Activated naive CD4-positive, alpha-beta T cell treated with anti-CD3 and anti-CD28 coated beads for 36 hours (primary cell): ENCODE measurements at regions not wholly inside any gene's neighbourhood (a gene's known extent, or its start where the extent isn't known, plus 50 kb on each side); places are given as distances from the start of the nearest gene placed in this dataset.

Source experiments
- CTCF ChIA-PET: fragments of 350-600 bp; sonication (Branson Sonifier 250); formaldehyde crosslinking; loops from one replicate; lab custom pipeline; 2021; ENCODE audit warnings: antibody characterized with exemption; lab: Charles Lee
- DNase-seq: peaks from one replicate; pipeline ENCODE4 v3.0.0-alpha.2; 2020
- H3K27ac Mint-ChIP-seq: one replicate; pipeline ENCODE4 v1.8.0; 2021; ENCODE audit warnings: mild to moderate bottlenecking, mixed read lengths
- H3K27me3 Mint-ChIP-seq: one replicate; pipeline ENCODE4 v1.8.0; 2021; ENCODE audit warnings: low read depth, mixed read lengths
- H3K36me3 Mint-ChIP-seq: one replicate; pipeline ENCODE4 v1.8.0; 2021; ENCODE audit warnings: low read depth, mixed read lengths
- H3K4me1 Mint-ChIP-seq: one replicate; pipeline ENCODE4 v1.8.0; 2021; ENCODE audit warnings: low read depth, mixed read lengths
- H3K4me3 Mint-ChIP-seq: one replicate; pipeline ENCODE4 v1.8.0; 2021; ENCODE audit warnings: mild to moderate bottlenecking, moderate library complexity, mixed read lengths
- H3K9me3 Mint-ChIP-seq: one replicate; pipeline ENCODE4 v1.8.0; 2021; ENCODE audit warnings: mixed read lengths
- intact Hi-C: fragments of 100-400 bp; cut with micrococcal nuclease; formaldehyde crosslinking; loops from one replicate; pipeline ENCODE4 v1.15.1; 2023

- Mint-ChIP-seq H3K4me1 (no peaks in the 10 kb centered on the region), H3K27me3 (peaks cover 2% of the 10 kb centered on the region), H3K4me3 (no peak overlapping the region), H3K36me3 (no peaks in the 10 kb centered on the region), H3K9me3 (no peaks in the 10 kb centered on the region), H3K27ac (no peak overlapping the region)
- CTCF ChIA-PET: no interaction called here
- intact Hi-C loops: no loop called here
- DNase-seq: no peak
These were observed 507.0 kb downstream of the SNAPC1 start for GRCh38 chr14:62269204-62269603.

GRCh38 chr14:62270236-62270635 is 508.0 kb downstream of the SNAPC1 start:
- peaks cover 2% of the 10 kb centered on the region for H3K27me3 Mint-ChIP-seq
- intact Hi-C loops: no loop called here
- CTCF ChIA-PET: no interaction called here
- H3K36me3 Mint-ChIP-seq: no peaks in the 10 kb centered on the region
- no peak for DNase-seq
- H3K9me3 Mint-ChIP-seq: no peaks in the 10 kb centered on the region
- H3K4me1 Mint-ChIP-seq: no peaks in the 10 kb centered on the region
- H3K4me3 Mint-ChIP-seq: no peak overlapping the region
- no peak overlapping the region for H3K27ac Mint-ChIP-seq

DNA sequence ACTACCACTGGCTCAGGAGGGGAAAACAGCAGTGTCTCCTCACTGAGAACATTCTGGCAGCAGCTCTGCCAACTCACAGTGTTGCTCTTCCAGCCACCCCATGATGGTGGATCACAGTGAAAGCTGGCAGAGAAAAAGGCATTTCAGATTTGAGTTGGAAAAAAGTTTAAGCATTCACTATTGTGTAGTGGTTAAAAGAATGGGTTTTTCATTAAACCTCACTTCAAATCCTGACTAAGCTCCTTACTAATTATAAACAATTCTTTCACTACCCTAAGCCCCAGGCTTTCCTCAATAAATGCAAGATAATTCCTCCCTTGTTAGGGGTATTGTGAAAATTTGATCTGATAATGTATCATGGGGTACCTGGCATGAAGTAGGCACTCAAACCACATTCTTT is 518.1 kb downstream of the SNAPC1 start:
- Mint-ChIP-seq H3K4me3 (no peak overlapping the region), H3K27ac (no peak overlapping the region), H3K27me3 (peaks cover 8% of the 10 kb centered on the region), H3K4me1 (no peaks in the 10 kb centered on the region), H3K36me3 (no peaks in the 10 kb centered on the region), H3K9me3 (no peaks in the 10 kb centered on the region)
- intact Hi-C loops: no loop called here
- no peak for DNase-seq
- CTCF ChIA-PET: no interaction called here

DNA sequence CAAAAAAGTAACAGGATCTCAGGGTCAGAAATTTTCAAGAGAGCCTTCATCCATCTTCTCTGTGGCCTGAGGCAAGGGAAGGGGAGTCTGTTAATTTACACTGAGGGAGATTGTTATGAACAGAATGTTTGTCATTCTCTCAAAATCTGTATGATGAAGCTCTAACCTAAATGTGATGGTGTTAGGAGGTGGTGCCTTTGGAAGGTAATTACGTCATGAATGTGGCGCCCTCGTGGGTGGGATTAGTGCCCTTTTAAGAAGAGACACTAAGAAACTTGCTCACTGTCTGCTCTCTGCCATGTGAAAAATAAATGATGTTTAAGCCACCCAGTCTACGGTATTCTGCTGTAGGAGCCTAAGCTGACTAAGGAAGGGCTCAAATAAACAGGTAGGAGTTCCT is 521.6 kb downstream of the SNAPC1 start:
- H3K36me3 Mint-ChIP-seq: no peaks in the 10 kb centered on the region
- intact Hi-C loops: no loop called here
- CTCF ChIA-PET: no interaction called here

GRCh38 chr14:62289471-62289870 is 527.3 kb downstream of the SNAPC1 start:
- intact Hi-C loops: no loop called here
- Mint-ChIP-seq H3K4me3 (no peak overlapping the region), H3K36me3 (no peaks in the 10 kb centered on the region), H3K9me3 (no peaks in the 10 kb centered on the region), H3K27ac (no peak overlapping the region), H3K27me3 (peaks cover 3% of the 10 kb centered on the region), H3K4me1 (no peaks in the 10 kb centered on the region)
- DNase-seq: no peak
- CTCF ChIA-PET: no interaction called here

More for the DNA sequence above, 521.6 kb downstream of the SNAPC1 start:
- Mint-ChIP-seq H3K27ac (no peak overlapping the region), H3K27me3 (peaks cover 5% of the 10 kb centered on the region), H3K4me3 (no peak overlapping the region), H3K4me1 (no peaks in the 10 kb centered on the region), H3K9me3 (no peaks in the 10 kb centered on the region)
- DNase-seq: no peak

- H3K9me3 Mint-ChIP-seq: peaks cover 3% of the 10 kb centered on the region
- intact Hi-C loops: no loop called here
- no peak for DNase-seq
- H3K4me3 Mint-ChIP-seq: no peak overlapping the region
- H3K36me3 Mint-ChIP-seq: no peaks in the 10 kb centered on the region
- no peak overlapping the region for H3K27ac Mint-ChIP-seq
- CTCF ChIA-PET: no interaction called here
- no peaks in the 10 kb centered on the region for H3K4me1 Mint-ChIP-seq
- H3K27me3 Mint-ChIP-seq: peaks cover 3% of the 10 kb centered on the region
These were observed 538.9 kb downstream of the SNAPC1 start for GRCh38 chr14:62301080-62301479.

- H3K36me3 Mint-ChIP-seq: no peaks in the 10 kb centered on the region
These were observed 539.7 kb downstream of the SNAPC1 start for GRCh38 chr14:62301911-62302310.

GRCh38 chr14:62303437-62303836 is 541.2 kb downstream of the SNAPC1 start:
- no peaks in the 10 kb centered on the region for H3K36me3 Mint-ChIP-seq
- H3K4me3 Mint-ChIP-seq: no peak overlapping the region
- H3K4me1 Mint-ChIP-seq: no peaks in the 10 kb centered on the region
- DNase-seq: no peak
- peaks cover 3% of the 10 kb centered on the region for H3K9me3 Mint-ChIP-seq
- no peak overlapping the region for H3K27ac Mint-ChIP-seq
- CTCF ChIA-PET: no interaction called here
- peaks cover 3% of the 10 kb centered on the region for H3K27me3 Mint-ChIP-seq
- intact Hi-C loops: no loop called here

More at GRCh38 chr14:62301911-62302310, 539.7 kb downstream of the SNAPC1 start:
- Mint-ChIP-seq H3K27me3 (peaks cover 3% of the 10 kb centered on the region), H3K4me3 (no peak overlapping the region), H3K9me3 (peaks cover 3% of the 10 kb centered on the region), H3K4me1 (no peaks in the 10 kb centered on the region), H3K27ac (no peak overlapping the region)
- CTCF ChIA-PET: no interaction called here
- intact Hi-C loops: no loop called here
- DNase-seq: no peak

GRCh38 chr14:62304257-62304656 is 542.0 kb downstream of the SNAPC1 start:
- H3K27ac Mint-ChIP-seq: no peak overlapping the region
- intact Hi-C loops: no loop called here
- H3K4me3 Mint-ChIP-seq: no peak overlapping the region
- DNase-seq: no peak
- peaks cover 3% of the 10 kb centered on the region for H3K9me3 Mint-ChIP-seq
- no peaks in the 10 kb centered on the region for H3K36me3 Mint-ChIP-seq
- no peaks in the 10 kb centered on the region for H3K4me1 Mint-ChIP-seq
- CTCF ChIA-PET: no interaction called here
- H3K27me3 Mint-ChIP-seq: peaks cover 3% of the 10 kb centered on the region

GRCh38 chr14:62307844-62308243 is 545.6 kb downstream of the SNAPC1 start:
- Mint-ChIP-seq H3K9me3 (no peaks in the 10 kb centered on the region), H3K27me3 (no peaks in the 10 kb centered on the region), H3K36me3 (no peaks in the 10 kb centered on the region), H3K27ac (no peak overlapping the region), H3K4me3 (no peak overlapping the region), H3K4me1 (no peaks in the 10 kb centered on the region)
- intact Hi-C loops: no loop called here
- no peak for DNase-seq
- CTCF ChIA-PET: no interaction called here

DNA sequence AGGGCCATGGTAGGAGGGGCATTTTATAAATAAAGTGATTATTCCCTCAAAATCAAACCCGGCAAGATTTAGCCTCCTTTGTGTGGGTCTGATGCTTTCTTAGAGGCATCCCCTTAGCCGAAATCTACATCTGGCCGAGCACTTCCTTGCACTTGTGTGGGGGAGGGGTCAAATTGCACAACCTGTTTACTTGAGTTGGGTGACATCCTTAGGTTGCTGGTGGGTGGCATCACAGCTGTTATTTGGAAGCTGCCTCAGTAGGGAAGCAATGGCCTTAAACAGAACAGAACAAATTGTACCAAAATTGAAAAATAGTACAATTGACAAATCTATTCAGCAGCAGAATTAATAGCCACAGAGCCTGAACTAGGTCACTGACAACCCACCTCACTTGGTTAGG is 546.1 kb downstream of the SNAPC1 start:
- H3K27ac Mint-ChIP-seq: no peak overlapping the region

DNA sequence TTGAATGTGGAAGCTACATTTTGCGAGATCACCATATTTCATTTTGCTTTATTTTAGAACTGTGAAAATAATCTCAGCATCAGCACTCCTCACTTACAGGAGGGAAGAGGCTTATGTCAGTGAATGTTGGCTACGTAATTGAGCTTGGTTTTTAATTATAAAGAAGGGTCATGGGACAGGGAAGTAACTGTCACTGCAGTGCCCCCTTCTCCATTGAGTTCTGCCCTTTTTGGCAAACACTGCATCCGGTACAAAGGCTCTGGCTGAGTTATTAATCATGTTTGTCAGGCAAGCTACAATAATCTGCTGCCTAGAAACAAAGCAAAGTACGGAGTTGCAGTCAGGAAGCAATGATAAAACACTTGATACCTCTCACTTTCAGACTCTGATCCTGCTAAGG is 546.7 kb downstream of the SNAPC1 start:
- no peak overlapping the region for H3K4me3 Mint-ChIP-seq
- intact Hi-C loops: no loop called here
- no peak overlapping the region for H3K27ac Mint-ChIP-seq
- H3K4me1 Mint-ChIP-seq: no peaks in the 10 kb centered on the region
- no peaks in the 10 kb centered on the region for H3K27me3 Mint-ChIP-seq
- no peak for DNase-seq
- H3K9me3 Mint-ChIP-seq: no peaks in the 10 kb centered on the region
- CTCF ChIA-PET: no interaction called here
- no peaks in the 10 kb centered on the region for H3K36me3 Mint-ChIP-seq

More for the DNA sequence above, 546.1 kb downstream of the SNAPC1 start:
- no peak for DNase-seq
- Mint-ChIP-seq H3K9me3 (no peaks in the 10 kb centered on the region), H3K27me3 (no peaks in the 10 kb centered on the region), H3K4me3 (no peak overlapping the region), H3K36me3 (no peaks in the 10 kb centered on the region), H3K4me1 (no peaks in the 10 kb centered on the region)
- CTCF ChIA-PET: no interaction called here
- intact Hi-C loops: no loop called here

DNA sequence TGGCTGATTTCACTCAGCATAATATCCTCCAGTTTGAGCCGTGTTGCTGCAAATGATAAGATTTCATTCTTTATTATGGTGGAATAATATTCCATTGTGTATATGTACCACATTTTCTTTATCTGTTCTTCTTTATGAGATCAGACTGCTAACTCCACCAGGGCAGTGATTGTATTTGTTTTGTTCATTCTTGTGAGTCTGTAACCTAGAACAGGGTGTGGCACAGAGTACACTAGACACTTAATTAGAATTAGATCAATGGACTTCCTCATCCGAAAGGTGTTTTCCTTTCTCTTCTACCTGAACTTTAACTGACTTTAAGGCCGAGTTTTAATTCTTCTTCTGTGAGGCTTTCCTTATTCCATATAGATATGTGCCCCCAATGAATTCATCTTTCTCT is 551.0 kb downstream of the SNAPC1 start:
- no peaks in the 10 kb centered on the region for H3K4me1 Mint-ChIP-seq
- no peak overlapping the region for H3K27ac Mint-ChIP-seq
- H3K9me3 Mint-ChIP-seq: no peaks in the 10 kb centered on the region
- DNase-seq: no peak
- no peak overlapping the region for H3K4me3 Mint-ChIP-seq
- H3K36me3 Mint-ChIP-seq: no peaks in the 10 kb centered on the region
- no peaks in the 10 kb centered on the region for H3K27me3 Mint-ChIP-seq
- CTCF ChIA-PET: no interaction called here
- intact Hi-C loops: no loop called here

DNA sequence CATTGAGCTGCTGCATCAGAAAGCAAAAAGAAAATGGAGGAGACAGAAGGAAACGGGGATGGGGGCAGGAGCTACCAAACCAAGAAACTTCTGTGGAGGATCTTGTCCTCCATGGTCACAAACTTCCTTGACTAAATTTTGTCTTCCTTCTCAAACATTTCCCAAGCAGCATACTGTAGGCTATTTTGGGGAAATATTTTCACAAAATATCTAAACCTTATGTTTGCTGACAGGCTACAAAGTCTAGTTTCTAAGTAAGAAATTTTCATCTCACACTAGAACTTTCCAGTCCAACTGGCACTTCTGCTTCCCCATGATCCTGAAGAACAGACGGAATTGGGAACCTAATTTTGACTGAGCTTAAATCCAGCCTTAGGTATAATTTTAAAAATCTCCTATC is 552.0 kb downstream of the SNAPC1 start:
- CTCF ChIA-PET: no interaction called here
- H3K27me3 Mint-ChIP-seq: no peaks in the 10 kb centered on the region
- no peak for DNase-seq
- intact Hi-C loops: no loop called here
- no peaks in the 10 kb centered on the region for H3K4me1 Mint-ChIP-seq
- no peak overlapping the region for H3K4me3 Mint-ChIP-seq
- no peak overlapping the region for H3K27ac Mint-ChIP-seq
- H3K36me3 Mint-ChIP-seq: no peaks in the 10 kb centered on the region
- H3K9me3 Mint-ChIP-seq: no peaks in the 10 kb centered on the region
